HG03025 (cell line): ENCODE measurements at regions not wholly inside any gene's neighbourhood (a gene's known extent, or its start where the extent isn't known, plus 50 kb on each side); places are given as distances from the start of the nearest gene placed in this dataset.
"Not testable (repeated sequence)": the region's sequence is repeated elsewhere in the genome, so short reads cannot be mapped to it uniquely, and the experiment has no call there.

ENCODE experiments used
- ATAC-seq: cut with Tn5 transposase; IDR thresholded peaks from one replicate; pipeline ENCODE4 v1.9.1; 2021; ENCODE audit warnings: mild to moderate bottlenecking, moderate library complexity; ENCODE audit not compliant: unreplicated experiment, low FRiP score

- ATAC-seq: no peak
These were observed 74.3 kb upstream of the GUCY1A1 start for GRCh38 chr4:155592179-155592937.

- no peak for ATAC-seq
These were observed 74.9 kb upstream of the GUCY1A1 start for GRCh38 chr4:155591738-155592143.

- no peak for ATAC-seq
These were observed 75.7 kb upstream of the GUCY1A1 start for GRCh38 chr4:155590796-155591585.

- no peak for ATAC-seq
These were observed 78.2 kb upstream of the GUCY1A1 start for GRCh38 chr4:155588437-155588836.

- ATAC-seq: no peak
These were observed 78.9 kb upstream of the GUCY1A1 start for GRCh38 chr4:155587766-155588165.

- no peak for ATAC-seq
These were observed 83.6 kb upstream of the GUCY1A1 start for GRCh38 chr4:155582971-155583437.

- ATAC-seq: no peak
These were observed 84.6 kb upstream of the GUCY1A1 start for GRCh38 chr4:155582041-155582440.

- no peak for ATAC-seq
These were observed 87.8 kb upstream of the GUCY1A1 start for GRCh38 chr4:155578726-155579370.

GRCh38 chr4:155578219-155578618 is 88.4 kb upstream of the GUCY1A1 start:
- no peak for ATAC-seq

GRCh38 chr4:155574329-155574728 is 92.3 kb upstream of the GUCY1A1 start:
- ATAC-seq: not testable (repeated sequence)

GRCh38 chr4:155573126-155573525 is 93.5 kb upstream of the GUCY1A1 start:
- ATAC-seq: no peak

- ATAC-seq: no peak
These were observed 94.4 kb upstream of the GUCY1A1 start for GRCh38 chr4:155572106-155572703.

- ATAC-seq: no peak
These were observed 95.3 kb upstream of the GUCY1A1 start for GRCh38 chr4:155571184-155571944.

- no peak for ATAC-seq
These were observed 96.0 kb upstream of the GUCY1A1 start for GRCh38 chr4:155570661-155571060.

- no peak for ATAC-seq
These were observed 96.6 kb upstream of the GUCY1A1 start for GRCh38 chr4:155569960-155570515.

GRCh38 chr4:155569471-155569870 is 97.2 kb upstream of the GUCY1A1 start:
- ATAC-seq: no peak

GRCh38 chr4:155568641-155569220 is 97.9 kb upstream of the GUCY1A1 start:
- ATAC-seq: no peak

- no peak for ATAC-seq
These were observed 100.3 kb upstream of the GUCY1A1 start for GRCh38 chr4:155566354-155566753.

GRCh38 chr4:155565776-155566175 is 100.9 kb upstream of the GUCY1A1 start:
- no peak for ATAC-seq
